ENCODE measurements at regions not wholly inside any gene's neighbourhood (a gene's known extent, or its start where the extent isn't known, plus 50 kb on each side); places are given as distances from the start of the nearest gene placed in this dataset.

- TF ChIP-seq POLR2A (IDR thresholded peaks at IDR 0.05; ENCODE audit: low read length) (no peak), GATA1 (IDR thresholded peaks at IDR 0.05; ENCODE audit: low read depth, low read length) (no peak)
These were observed 78.2 kb downstream of the SPRY1 start for GRCh38 chr4:123474817-123475216.

All from erythroblast (primary cell).